ENCODE measurements at regions not wholly inside any gene's neighbourhood (a gene's known extent, or its start where the extent isn't known, plus 50 kb on each side); places are given as distances from the start of the nearest gene placed in this dataset.

GRCh38 chr11:110972640-110973039 lies 260.4 kb upstream of the ARHGAP20 start:
- DNase-seq, result no peak

DNA sequence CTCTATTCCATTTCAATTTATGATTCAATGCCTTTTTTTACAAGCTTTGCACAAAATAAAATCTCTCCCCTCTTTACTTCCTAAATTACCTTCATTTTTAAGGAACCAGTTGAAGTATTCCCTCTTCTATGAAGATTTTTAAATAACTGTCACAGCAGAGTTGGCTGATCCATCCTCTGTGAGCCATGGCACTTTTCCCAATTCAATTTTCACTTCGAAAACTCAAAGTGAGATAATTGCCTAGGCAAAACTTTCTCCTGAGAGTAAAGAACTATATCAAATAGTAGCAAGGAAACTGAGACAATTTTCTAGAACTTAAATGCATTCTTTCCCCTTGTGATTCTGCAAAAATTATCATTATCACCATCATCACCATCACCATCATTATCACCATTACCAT lies 259.9 kb upstream of the ARHGAP20 start:
- DNase-seq, result no peak

DNA sequence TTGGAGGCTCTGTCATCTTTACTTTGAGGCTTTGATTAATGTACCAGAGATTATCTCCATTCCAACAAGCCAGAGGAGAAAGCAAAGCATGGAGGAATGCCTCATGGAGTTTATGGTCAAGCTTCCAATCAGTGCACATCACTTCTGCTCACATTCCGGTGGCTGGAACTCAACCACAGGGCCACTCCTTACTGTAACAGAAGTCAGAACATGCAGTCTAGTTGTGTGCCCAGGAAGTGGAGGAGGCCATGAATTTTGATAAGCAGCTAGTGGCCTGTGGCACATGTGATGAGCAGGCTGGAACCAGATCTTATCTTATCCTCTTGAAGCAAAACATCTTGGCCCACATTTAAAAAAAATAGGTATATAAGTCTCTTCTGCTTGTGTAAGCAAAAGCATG lies 258.9 kb upstream of the ARHGAP20 start:
- no peak for DNase-seq

- no peak for DNase-seq
Measured at GRCh38 chr11:110968348-110969062, 256.3 kb upstream of the ARHGAP20 start.

GRCh38 chr11:110966131-110966530 lies 253.9 kb upstream of the ARHGAP20 start:
- DNase-seq, result no peak

GRCh38 chr11:110962921-110963320 lies 250.7 kb upstream of the ARHGAP20 start:
- DNase-seq, result no peak

GRCh38 chr11:110960167-110960566 lies 247.9 kb upstream of the ARHGAP20 start:
- DNase-seq, result no peak

DNA sequence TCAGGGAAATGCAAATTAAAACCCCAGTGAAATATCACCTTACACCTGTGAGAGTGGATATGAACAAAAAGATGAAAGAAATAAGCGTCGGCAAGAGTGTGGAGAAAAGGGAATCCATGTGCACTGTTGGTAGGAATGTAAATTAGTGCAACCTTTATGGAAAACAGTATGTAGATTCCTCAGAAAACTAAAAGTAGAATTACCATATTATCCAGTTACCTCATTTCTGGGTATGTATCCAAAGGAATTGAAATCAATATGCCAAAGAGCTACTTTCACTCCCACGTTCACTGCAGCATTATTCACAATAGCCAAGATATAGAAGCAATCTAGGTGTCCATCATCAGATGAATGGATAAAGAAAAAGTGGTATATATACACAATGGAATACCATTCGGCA lies 246.0 kb upstream of the ARHGAP20 start:
- no peak for DNase-seq

GRCh38 chr11:110955776-110956175 lies 243.5 kb upstream of the ARHGAP20 start:
- no peak for DNase-seq

- no peak for DNase-seq
Measured at GRCh38 chr11:110951950-110952503, 239.8 kb upstream of the ARHGAP20 start.

DNA sequence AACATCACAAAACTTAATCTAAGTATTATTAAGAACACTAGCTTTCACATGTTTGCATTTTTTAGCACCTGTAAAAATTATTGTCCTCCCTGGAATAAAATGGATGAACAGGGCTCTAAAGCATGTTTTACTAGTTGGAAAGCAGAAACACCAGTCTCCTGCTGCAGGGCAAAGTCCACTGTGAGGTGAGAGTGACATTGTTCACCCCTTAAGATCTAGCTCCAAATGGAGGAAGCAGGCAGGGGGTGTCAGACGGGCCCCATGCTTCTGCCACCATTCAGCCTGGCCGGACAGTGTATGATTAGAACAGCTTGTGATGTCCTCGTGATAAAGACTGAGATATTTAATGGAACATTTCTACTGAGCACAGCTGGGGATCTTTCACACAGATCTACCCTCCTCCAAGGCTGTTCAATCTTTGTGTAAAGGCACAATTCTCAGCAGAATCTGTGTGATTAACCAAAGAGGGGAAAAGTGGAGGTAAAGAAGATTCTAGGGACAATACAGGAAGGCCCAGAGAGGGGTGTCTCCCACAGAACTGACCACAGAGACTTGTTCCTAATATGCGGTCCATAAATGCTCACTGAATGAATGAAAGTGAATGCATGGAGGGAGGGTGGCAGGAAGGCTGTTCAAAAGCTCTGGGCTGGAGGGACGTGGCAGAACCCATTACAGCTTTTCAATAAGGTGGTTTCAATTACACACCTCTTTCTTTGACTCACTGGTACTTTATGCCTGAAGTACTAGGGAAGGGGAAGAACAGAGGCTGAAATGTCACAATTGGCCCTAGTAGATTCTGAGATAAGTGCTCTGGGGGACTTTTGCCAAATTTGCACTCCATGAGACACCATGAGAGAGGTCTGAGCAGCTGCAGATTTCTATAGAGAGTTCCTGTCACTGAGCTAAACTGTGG lies 239.1 kb upstream of the ARHGAP20 start:
- DNase-seq, result no peak

- no peak for DNase-seq
Measured at GRCh38 chr11:110948112-110948511, 235.9 kb upstream of the ARHGAP20 start.

- no peak for DNase-seq
Measured at GRCh38 chr11:110947096-110947495, 234.9 kb upstream of the ARHGAP20 start.

DNA sequence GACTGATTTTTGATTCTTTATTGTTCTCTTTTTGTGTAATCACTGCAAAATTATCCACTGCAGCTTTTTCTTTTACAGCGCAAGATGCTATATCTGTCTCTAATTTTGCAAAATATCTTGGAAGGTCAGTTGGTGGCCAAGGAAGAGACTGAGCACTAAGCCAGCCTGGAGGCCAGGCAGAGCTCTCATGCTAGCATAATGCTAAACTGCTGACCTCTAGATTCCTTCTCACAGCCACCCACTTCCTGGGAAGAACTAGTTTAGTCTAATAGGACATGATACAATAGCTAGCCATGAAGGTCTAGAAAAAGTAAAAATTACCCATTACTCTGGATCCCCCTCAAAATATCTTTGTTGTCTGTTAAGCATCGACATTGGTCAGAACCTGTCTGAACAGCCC lies 227.2 kb upstream of the ARHGAP20 start:
- DNase-seq, result no peak

GRCh38 chr11:110935018-110935640 lies 222.9 kb upstream of the ARHGAP20 start:
- DNase-seq, result no peak

- no peak for DNase-seq
Measured at GRCh38 chr11:110929129-110929528, 216.9 kb upstream of the ARHGAP20 start.

DNA sequence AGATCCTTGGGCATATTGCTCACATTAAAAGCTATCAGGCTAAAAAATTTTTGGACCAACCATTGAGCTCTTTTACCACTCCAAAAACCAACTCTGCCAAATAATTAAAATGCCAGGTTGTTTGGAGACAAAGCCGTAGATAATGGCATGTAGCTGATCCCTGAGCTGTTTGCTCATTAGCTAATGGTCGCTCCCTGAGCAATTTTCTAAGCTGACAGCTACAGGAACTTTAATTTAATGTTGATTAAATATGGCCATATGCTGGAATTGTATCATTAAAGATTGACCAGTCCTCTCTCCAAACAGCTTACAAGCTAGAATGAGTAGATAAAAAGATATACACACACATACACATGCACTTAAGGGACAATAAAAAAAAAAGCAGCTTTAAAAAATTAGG lies 216.2 kb upstream of the ARHGAP20 start:
- DNase-seq, result no peak

DNA sequence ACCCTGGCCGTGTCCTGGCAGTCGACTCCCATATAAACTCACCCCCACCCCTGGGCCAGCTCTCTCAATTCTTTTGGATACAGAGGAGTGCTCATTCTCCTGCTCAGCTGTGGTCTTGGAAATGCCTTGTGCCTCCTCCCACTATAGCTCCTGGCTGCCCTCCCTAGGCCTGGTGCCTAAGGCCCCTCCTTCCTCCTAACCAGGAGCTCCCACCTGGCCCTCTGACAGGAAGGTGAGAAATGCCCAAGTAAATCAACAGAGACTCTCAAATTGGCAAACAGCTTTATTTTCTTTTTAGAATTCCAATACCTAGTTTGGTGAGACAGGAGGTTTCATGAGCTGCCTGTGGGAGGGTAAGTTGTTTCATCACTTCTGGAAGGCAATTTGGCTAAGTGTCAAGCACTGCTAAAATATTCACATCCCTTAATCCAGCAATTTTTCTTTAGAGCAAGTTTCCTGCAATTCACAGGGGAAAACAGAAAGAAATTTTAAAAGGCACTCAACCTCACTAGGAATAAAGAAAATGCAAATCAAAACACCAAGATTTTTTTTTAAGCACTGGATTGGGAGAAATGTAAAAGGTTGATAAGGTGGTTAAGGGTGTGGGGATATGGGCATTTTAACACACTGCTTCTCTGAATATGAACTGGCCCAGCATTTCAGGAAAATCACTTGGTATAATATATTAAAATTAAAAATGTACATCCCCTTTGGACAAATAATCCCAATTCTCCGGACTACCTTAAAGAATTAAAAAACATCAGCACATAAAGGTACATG lies 209.7 kb upstream of the ARHGAP20 start:
- no peak for DNase-seq

- DNase-seq, result no peak
Measured at GRCh38 chr11:110919241-110919922, 207.1 kb upstream of the ARHGAP20 start.

DNA sequence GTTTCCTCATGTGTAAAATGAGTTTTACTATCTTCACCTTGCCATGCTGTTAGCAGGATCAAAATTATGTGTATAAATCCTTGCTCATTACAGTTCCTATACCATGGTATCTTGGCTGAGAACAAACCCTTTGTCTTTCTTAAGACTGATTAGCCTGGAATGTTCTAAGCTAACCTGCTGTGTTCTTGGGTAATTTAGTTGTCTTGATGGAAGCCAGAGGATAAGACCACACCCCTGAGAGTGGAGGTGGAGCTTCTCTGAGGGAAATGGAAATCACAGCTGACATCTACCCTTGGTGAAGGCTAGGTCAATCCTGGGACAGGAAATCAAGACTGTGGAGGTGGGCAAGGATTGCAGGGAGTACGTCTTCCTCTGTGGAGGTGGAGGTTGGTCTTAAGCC lies 206.1 kb upstream of the ARHGAP20 start:
- no peak for DNase-seq

GRCh38 chr11:110912437-110912836 lies 200.2 kb upstream of the ARHGAP20 start:
- DNase-seq, result no peak

GRCh38 chr11:110910384-110910783 lies 198.1 kb upstream of the ARHGAP20 start:
- no peak for DNase-seq

All from CD4-positive, alpha-beta T cell treated with Interleukin-10 for 1 hour (primary cell).